ENCODE measurements at regions not wholly inside any gene's neighbourhood (a gene's known extent, or its start where the extent isn't known, plus 50 kb on each side); places are given as distances from the start of the nearest gene placed in this dataset.

DNA sequence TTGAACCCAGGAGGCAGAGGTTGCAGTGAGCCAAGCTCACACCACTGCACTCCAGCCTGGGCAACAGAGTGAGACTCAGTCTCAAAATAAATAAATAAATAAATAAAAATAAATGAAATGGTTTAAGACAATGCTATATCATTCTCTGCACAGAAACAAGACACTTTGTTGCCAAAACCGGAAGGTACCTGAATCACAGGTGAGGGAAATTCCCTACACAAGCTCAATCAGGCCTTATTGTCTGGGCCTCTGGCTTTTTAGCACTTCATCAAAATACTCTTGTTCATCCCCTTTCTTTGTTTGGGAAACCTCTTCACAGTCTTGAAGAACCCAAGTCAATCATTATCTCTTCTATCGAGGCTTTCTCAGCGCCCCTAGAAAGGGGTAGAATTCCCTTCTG is 166.1 kb upstream of the NPSR1 start:
- no peak for DNase-seq
- Mint-ChIP-seq H3K4me1 (ENCODE audit: low read depth, unreplicated experiment) (peaks cover 13% of the 10 kb centered on the region), H3K27me3 (ENCODE audit: unreplicated experiment) (peaks cover 3% of the 10 kb centered on the region), H3K9me3 (ENCODE audit: unreplicated experiment) (no peaks in the 10 kb centered on the region), H3K36me3 (ENCODE audit: unreplicated experiment) (no peaks in the 10 kb centered on the region), H3K27ac (ENCODE audit: unreplicated experiment) (no peak overlapping the region), H3K4me3 (ENCODE audit: unreplicated experiment) (no peak overlapping the region)
- TF ChIP-seq, protein P1, sequence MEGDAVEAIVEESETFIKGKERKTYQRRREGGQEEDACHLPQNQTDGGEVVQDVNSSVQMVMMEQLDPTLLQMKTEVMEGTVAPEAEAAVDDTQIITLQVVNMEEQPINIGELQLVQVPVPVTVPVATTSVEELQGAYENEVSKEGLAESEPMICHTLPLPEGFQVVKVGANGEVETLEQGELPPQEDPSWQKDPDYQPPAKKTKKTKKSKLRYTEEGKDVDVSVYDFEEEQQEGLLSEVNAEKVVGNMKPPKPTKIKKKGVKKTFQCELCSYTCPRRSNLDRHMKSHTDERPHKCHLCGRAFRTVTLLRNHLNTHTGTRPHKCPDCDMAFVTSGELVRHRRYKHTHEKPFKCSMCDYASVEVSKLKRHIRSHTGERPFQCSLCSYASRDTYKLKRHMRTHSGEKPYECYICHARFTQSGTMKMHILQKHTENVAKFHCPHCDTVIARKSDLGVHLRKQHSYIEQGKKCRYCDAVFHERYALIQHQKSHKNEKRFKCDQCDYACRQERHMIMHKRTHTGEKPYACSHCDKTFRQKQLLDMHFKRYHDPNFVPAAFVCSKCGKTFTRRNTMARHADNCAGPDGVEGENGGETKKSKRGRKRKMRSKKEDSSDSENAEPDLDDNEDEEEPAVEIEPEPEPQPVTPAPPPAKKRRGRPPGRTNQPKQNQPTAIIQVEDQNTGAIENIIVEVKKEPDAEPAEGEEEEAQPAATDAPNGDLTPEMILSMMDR (IDR thresholded peaks at IDR 0.05; ENCODE audit: partially characterized antibody, unreplicated experiment) = no peak

DNA sequence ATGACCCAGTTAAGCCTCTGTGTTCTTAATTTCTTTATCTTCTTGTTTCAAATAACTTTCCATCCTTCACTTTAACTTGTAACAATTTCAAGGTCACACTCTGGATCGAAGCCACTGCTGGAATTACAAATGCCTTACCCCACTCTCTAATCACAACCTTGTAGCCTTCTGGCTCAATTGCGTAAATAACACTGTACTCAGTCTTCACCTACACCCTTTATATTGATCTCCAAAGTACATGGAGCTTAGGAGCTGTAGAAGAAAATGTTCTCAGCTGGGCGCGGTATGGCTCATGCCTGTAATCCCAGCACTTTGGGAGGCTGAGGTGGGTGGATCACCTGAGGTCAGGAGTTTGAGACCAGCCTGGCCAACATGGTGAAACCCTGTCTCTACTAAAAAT is 164.3 kb upstream of the NPSR1 start:
- TF ChIP-seq, protein P1 (IDR thresholded peaks at IDR 0.05; ENCODE audit: partially characterized antibody, unreplicated experiment) = no peak
- Mint-ChIP-seq H3K4me3 (ENCODE audit: unreplicated experiment) (no peak overlapping the region), H3K4me1 (ENCODE audit: low read depth, unreplicated experiment) (peaks cover 4% of the 10 kb centered on the region), H3K27me3 (ENCODE audit: unreplicated experiment) (peaks cover 3% of the 10 kb centered on the region), H3K9me3 (ENCODE audit: unreplicated experiment) (no peaks in the 10 kb centered on the region), H3K36me3 (ENCODE audit: unreplicated experiment) (no peaks in the 10 kb centered on the region), H3K27ac (ENCODE audit: unreplicated experiment) (no peak overlapping the region)
- DNase-seq = no peak

DNA sequence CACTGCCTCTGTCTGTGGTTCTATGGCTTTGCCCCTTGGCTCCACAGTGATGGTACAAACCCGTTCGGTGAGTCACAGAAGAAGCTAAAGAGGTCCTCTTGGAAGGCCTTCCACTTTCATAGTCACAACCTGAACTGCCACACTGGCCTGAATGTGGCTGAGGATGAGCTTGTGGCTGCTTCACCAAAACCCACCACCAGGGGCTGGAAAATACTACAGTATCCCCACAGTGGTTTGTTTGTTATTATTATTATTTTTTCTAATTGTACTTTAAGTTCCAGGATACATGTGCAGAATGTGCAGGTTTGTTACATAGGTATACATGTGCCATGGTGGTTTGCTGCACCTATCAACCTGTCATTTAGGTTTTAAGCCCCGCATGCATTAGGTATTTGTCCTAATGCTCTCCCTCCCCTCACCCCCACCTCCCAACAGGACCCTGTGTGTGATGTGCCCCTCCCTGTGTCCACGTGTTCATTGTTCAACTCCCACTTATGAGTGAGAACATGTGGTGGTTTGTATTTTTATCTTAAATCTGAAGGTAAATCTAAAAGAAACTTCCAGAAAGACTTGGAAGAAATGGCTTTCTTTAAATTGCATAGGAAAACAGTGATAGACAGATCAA is 160.8 kb upstream of the NPSR1 start:
- H3K4me1 Mint-ChIP-seq (ENCODE audit: low read depth, unreplicated experiment) = no peaks in the 10 kb centered on the region
- peaks cover 2% of the 10 kb centered on the region for H3K27me3 Mint-ChIP-seq (ENCODE audit: unreplicated experiment)
- peak; percentile 48 for DNase-seq

DNA sequence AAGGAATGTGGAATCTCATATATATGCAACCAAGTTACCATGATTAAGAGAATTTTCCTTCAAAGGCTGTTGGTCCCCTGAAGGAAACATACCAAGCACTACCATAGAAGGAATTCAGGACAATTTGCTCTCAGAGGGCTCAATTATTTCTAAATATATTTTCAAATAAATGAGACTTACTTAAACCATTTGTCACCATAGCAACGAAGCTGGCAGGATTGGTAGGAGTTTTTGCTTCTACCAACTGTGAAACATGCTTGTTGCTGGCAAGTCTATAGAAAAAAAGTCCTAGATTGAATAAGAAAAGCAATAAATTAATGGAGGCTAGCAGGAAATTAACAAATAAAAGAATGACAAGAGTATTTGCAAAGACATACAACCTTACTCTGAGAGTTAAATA is 156.9 kb upstream of the NPSR1 start:
- Mint-ChIP-seq H3K4me1 (ENCODE audit: low read depth, unreplicated experiment) (no peaks in the 10 kb centered on the region), H3K27ac (ENCODE audit: unreplicated experiment) (no peak overlapping the region), H3K27me3 (ENCODE audit: unreplicated experiment) (no peaks in the 10 kb centered on the region), H3K36me3 (ENCODE audit: unreplicated experiment) (no peaks in the 10 kb centered on the region), H3K4me3 (ENCODE audit: unreplicated experiment) (no peak overlapping the region), H3K9me3 (ENCODE audit: unreplicated experiment) (no peaks in the 10 kb centered on the region)
- no peak for DNase-seq
- TF ChIP-seq, protein P1 (IDR thresholded peaks at IDR 0.05; ENCODE audit: partially characterized antibody, unreplicated experiment) = no peak

More for the DNA sequence above, 160.8 kb upstream of the NPSR1 start:
- no peak overlapping the region for H3K27ac Mint-ChIP-seq (ENCODE audit: unreplicated experiment)
- H3K9me3 Mint-ChIP-seq (ENCODE audit: unreplicated experiment) = no peaks in the 10 kb centered on the region
- TF ChIP-seq, protein P1 (IDR thresholded peaks at IDR 0.05; ENCODE audit: partially characterized antibody, unreplicated experiment) = peak; percentile 87
- no peaks in the 10 kb centered on the region for H3K36me3 Mint-ChIP-seq (ENCODE audit: unreplicated experiment)
- no peak overlapping the region for H3K4me3 Mint-ChIP-seq (ENCODE audit: unreplicated experiment)

DNA sequence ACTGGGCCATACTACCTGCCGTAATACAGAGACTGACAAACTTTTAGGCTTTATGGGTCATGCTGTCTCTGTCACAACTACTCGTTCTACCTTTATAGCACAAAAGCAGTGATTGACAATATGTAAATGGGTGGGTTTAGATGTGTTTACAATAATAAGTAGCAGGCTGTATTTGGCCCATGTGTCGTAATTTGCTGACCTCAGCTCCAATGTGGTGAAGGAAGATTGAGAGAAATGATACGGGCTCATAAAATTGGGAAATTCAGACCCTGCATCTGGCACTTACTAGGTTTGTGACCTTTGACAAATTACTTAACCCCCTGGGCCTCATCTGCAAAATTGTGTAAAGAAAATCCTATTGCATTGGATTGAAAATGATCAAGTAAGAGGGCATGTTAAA is 150.8 kb upstream of the NPSR1 start:
- no peaks in the 10 kb centered on the region for H3K4me1 Mint-ChIP-seq (ENCODE audit: low read depth, unreplicated experiment)
- no peak overlapping the region for H3K4me3 Mint-ChIP-seq (ENCODE audit: unreplicated experiment)
- no peak overlapping the region for H3K27ac Mint-ChIP-seq (ENCODE audit: unreplicated experiment)
- H3K36me3 Mint-ChIP-seq (ENCODE audit: unreplicated experiment) = no peaks in the 10 kb centered on the region
- TF ChIP-seq, protein P1 (IDR thresholded peaks at IDR 0.05; ENCODE audit: partially characterized antibody, unreplicated experiment) = no peak
- no peak for DNase-seq
- no peaks in the 10 kb centered on the region for H3K9me3 Mint-ChIP-seq (ENCODE audit: unreplicated experiment)
- no peaks in the 10 kb centered on the region for H3K27me3 Mint-ChIP-seq (ENCODE audit: unreplicated experiment)

All from glutamatergic neuron (in vitro differentiated cells).